ENCODE measurements at regions not wholly inside any gene's neighbourhood (a gene's known extent, or its start where the extent isn't known, plus 50 kb on each side); places are given as distances from the start of the nearest gene placed in this dataset.

- TF ChIP-seq, protein P1, sequence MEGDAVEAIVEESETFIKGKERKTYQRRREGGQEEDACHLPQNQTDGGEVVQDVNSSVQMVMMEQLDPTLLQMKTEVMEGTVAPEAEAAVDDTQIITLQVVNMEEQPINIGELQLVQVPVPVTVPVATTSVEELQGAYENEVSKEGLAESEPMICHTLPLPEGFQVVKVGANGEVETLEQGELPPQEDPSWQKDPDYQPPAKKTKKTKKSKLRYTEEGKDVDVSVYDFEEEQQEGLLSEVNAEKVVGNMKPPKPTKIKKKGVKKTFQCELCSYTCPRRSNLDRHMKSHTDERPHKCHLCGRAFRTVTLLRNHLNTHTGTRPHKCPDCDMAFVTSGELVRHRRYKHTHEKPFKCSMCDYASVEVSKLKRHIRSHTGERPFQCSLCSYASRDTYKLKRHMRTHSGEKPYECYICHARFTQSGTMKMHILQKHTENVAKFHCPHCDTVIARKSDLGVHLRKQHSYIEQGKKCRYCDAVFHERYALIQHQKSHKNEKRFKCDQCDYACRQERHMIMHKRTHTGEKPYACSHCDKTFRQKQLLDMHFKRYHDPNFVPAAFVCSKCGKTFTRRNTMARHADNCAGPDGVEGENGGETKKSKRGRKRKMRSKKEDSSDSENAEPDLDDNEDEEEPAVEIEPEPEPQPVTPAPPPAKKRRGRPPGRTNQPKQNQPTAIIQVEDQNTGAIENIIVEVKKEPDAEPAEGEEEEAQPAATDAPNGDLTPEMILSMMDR (IDR thresholded peaks at IDR 0.05) = no peak
- no peak for TF ChIP-seq POLR2AphosphoS5 (IDR thresholded peaks at IDR 0.05; ENCODE audit: low read depth, low read length)
Observed at GRCh38 chr18:60656553-60656952, 284.0 kb upstream of the MC4R start.
